Astrocyte of the cerebellum (primary cell): ENCODE measurements at regions not wholly inside any gene's neighbourhood (a gene's known extent, or its start where the extent isn't known, plus 50 kb on each side); places are given as distances from the start of the nearest gene placed in this dataset.
"Not testable (repeated sequence)": the region's sequence is repeated elsewhere in the genome, so short reads cannot be mapped to it uniquely, and the experiment has no call there.

Source experiments
- DNase-seq: peaks from one replicate; pipeline ENCODE4 v3.0.0-alpha.2; 2011; ENCODE audit warnings: low read depth
- H3K4me3 ChIP-seq: 2 replicates; pipeline ENCODE4 v1.5.1; 2011; ENCODE audit warnings: mild to moderate bottlenecking, low read depth, low read length, moderate library complexity
- in situ Hi-C: cut with HindIII; loops from 2 replicates; pipeline ENCODE4 v1.10.0; 2017; ENCODE audit warnings: low sequenced_read_pairs
- TF ChIP-seq, protein P1 (sequence below): IDR thresholded peaks from 2 replicates; pipeline ENCODE4 v1.5.1; 2012; ENCODE audit warnings: low read length, low read depth, moderate library complexity, mild to moderate bottlenecking; ENCODE audit errors: missing control alignments

GRCh38 chr6:92648364-92649086, 770.8 kb downstream of the EPHA7 start:
- H3K4me3 ChIP-seq: no peak overlapping the region
- TF ChIP-seq, protein P1, sequence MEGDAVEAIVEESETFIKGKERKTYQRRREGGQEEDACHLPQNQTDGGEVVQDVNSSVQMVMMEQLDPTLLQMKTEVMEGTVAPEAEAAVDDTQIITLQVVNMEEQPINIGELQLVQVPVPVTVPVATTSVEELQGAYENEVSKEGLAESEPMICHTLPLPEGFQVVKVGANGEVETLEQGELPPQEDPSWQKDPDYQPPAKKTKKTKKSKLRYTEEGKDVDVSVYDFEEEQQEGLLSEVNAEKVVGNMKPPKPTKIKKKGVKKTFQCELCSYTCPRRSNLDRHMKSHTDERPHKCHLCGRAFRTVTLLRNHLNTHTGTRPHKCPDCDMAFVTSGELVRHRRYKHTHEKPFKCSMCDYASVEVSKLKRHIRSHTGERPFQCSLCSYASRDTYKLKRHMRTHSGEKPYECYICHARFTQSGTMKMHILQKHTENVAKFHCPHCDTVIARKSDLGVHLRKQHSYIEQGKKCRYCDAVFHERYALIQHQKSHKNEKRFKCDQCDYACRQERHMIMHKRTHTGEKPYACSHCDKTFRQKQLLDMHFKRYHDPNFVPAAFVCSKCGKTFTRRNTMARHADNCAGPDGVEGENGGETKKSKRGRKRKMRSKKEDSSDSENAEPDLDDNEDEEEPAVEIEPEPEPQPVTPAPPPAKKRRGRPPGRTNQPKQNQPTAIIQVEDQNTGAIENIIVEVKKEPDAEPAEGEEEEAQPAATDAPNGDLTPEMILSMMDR: no peak
- no peak for DNase-seq
- in situ Hi-C loops: no loop called here

- DNase-seq: no peak
- in situ Hi-C loops: no loop called here
These were observed 771.7 kb downstream of the EPHA7 start for GRCh38 chr6:92647630-92648029.

DNA sequence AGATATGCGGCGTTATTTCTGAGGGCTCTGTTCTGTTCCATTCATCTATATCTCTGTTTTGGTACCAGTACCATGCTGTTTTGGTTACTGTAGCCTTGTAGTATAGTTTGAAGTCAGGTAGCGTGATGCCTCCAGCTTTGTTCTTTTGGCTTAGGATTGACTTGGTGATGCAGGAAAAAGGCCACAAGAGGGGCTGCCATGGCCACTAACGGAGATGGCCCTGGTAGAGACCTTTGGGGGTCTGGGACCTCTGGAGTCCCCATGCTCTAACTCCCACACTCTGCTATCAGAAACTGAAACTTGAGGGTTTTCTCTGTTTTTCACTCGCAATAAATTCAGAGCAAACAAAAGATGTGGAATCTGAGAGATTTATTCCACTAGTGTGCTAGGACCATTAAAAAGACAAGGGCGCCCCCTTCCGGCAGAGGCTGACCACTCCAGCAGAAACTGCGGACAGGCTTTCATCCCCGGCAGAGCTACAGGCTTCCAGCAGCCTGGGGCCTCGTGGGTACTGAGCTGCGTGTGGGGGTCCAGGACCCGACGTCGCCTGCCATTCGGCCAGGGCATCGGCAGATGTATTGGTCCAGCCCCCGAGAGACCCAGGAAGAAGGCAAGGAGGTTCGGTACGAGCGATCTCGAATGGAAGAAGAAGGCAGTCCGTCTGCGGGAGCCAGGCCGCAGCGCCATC, 775.1 kb downstream of the EPHA7 start:
- TF ChIP-seq, protein P1: peak; percentile 51
- peak; percentile 1 for DNase-seq
- in situ Hi-C loops, H3K4me3 ChIP-seq: not testable (repeated sequence)

More at GRCh38 chr6:92647630-92648029, 771.7 kb downstream of the EPHA7 start:
- TF ChIP-seq, protein P1: no peak
- no peak overlapping the region for H3K4me3 ChIP-seq

DNA sequence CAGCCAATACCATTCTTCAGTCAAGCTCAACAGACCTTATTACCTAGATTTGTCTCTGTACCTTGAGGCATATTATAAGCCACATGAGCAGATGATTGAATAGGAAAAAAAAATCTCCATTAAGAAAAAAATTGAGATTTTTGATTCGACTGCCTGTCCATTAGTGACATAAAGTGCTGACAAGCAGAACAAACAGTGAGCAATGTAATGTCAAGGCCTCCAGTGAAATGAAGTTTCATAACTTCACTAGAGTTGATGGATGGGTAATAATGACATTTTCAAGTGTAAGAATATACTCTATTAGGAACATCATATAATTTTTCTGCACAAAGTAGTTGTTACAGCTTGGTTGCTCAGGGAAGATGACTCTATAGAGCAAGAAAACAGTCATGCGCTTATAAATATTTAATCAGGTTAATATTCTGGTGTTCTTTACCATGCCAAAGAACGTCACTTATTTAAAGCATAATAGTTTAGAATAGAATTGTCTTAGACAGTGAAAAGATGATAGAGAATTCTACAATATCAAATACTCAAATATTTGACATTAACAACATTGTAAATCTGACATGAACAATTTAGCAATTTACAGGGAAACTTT, 783.7 kb downstream of the EPHA7 start:
- in situ Hi-C loops: no loop called here
- TF ChIP-seq, protein P1: no peak
- DNase-seq: no peak
- H3K4me3 ChIP-seq: no peak overlapping the region

- no peak for DNase-seq
- in situ Hi-C loops: no loop called here
- TF ChIP-seq, protein P1: no peak
- H3K4me3 ChIP-seq: no peak overlapping the region
These were observed 784.8 kb downstream of the EPHA7 start for GRCh38 chr6:92634561-92634960.

DNA sequence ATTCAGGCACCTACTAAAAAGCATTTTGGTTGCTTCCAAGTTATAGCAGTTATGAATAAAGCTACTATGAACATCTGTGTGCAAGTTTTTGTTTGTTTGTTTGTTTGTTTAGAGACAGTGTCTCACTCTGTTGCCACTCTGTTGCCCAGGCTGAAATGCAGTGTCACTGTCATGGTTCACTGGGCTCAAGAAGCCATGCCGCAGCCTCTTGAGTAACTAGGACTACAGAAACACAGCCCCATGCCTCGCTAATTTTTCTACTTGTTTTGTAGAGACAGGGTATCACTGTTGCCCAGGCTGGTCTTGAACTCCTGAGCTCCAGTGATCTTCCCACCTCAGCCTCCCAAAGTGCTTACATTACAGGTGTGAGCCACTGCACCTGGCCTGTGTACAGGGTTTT, 795.9 kb downstream of the EPHA7 start:
- no peak overlapping the region for H3K4me3 ChIP-seq
- no peak for DNase-seq
- in situ Hi-C loops: no loop called here
- TF ChIP-seq, protein P1: no peak
